Liver (tissue), 8 donors: ENCODE measurements at regions not wholly inside any gene's neighbourhood (a gene's known extent, or its start where the extent isn't known, plus 50 kb on each side); places are given as distances from the start of the nearest gene placed in this dataset.

Experiments
- DNase-seq: peaks from one replicate; pipeline ENCODE4 v3.0.0-alpha.2; 2017; ENCODE audit warnings: low spot score
- H3K27ac ChIP-seq, 2 donors: one replicate each; pipeline ENCODE4 v1.7.0; 2013; ENCODE audit warnings: inconsistent platforms in 2 of 2, low read length in 2 of 2, control low read depth in 1 of 2, low read depth in 1 of 2, mild to moderate bottlenecking in 1 of 2
- H3K27me3 ChIP-seq, 4 donors: one replicate each; pipeline versions ENCODE4 v1.6.1 to v1.7.0; 2013; ENCODE audit warnings: low read length in 3 of 4, inconsistent platforms in 1 of 4, mild to moderate bottlenecking in 1 of 4, moderate library complexity in 1 of 4; ENCODE audit not compliant: control insufficient read depth in 4 of 4, insufficient read depth in 4 of 4
- H3K36me3 ChIP-seq, 4 donors: one replicate each; pipeline versions ENCODE4 v1.6.1 to v1.7.0; 2013; ENCODE audit warnings: low read length in 3 of 4, mild to moderate bottlenecking in 3 of 4, low read depth in 1 of 4, moderate library complexity in 1 of 4; ENCODE audit not compliant: control insufficient read depth in 4 of 4, insufficient read depth in 3 of 4
- H3K4me1 ChIP-seq, 4 donors: one replicate each; pipeline versions ENCODE4 v1.6.1 to v1.7.0; 2013; ENCODE audit warnings: low read length in 3 of 4, mild to moderate bottlenecking in 3 of 4, moderate library complexity in 1 of 4; ENCODE audit not compliant: control insufficient read depth in 4 of 4, insufficient read depth in 4 of 4
- H3K4me3 ChIP-seq, 3 donors: one replicate each; pipeline versions ENCODE4 v1.6.1 to v1.7.0; 2013; ENCODE audit warnings: low read length in 3 of 3, control low read depth in 1 of 3, low read depth in 1 of 3, mild to moderate bottlenecking in 1 of 3
- H3K9ac ChIP-seq, 2 donors: one replicate each; pipeline ENCODE4 v1.7.0; 2013; ENCODE audit warnings: low read length in 2 of 2, mild to moderate bottlenecking in 2 of 2, moderate library complexity in 2 of 2, control low read depth in 1 of 2, low read depth in 1 of 2
- H3K9me3 ChIP-seq, 4 donors: one replicate each; pipeline versions ENCODE4 v1.6.1 to v1.7.0; 2013; ENCODE audit warnings: low read length in 3 of 4; ENCODE audit not compliant: control insufficient read depth in 4 of 4
- ATF3 ChIP-seq: IDR thresholded peaks from 2 replicates; pipeline ENCODE4 v1.6.1; 2016; ENCODE audit warnings: antibody characterized with exemption
- CTCF ChIP-seq: fragments of 150-350 bp; IDR thresholded peaks from 2 replicates; pipeline ENCODE4 v1.5.1; 2017; ENCODE audit warnings: improper control_type of control experiment, low read depth, low read length; ENCODE audit not compliant: missing input control
- EGR1 ChIP-seq, 2 donors: IDR thresholded peaks; 2 replicates each; pipeline ENCODE4 v1.6.1; 2016 to 2018; ENCODE audit warnings: antibody characterized with exemption in 2 of 2, low read depth in 2 of 2
- FOXA1 ChIP-seq: IDR thresholded peaks from 2 replicates; pipeline ENCODE4 v1.6.1; 2016; ENCODE audit warnings: antibody characterized with exemption
- FOXA2 ChIP-seq: IDR thresholded peaks from 2 replicates; pipeline ENCODE4 v1.6.1; 2016; ENCODE audit warnings: antibody characterized with exemption
- GABPA ChIP-seq, 2 donors: IDR thresholded peaks in 1 of 2; conservative IDR thresholded peaks in 1 of 2; 2 replicates each; pipeline ENCODE4 v1.6.1; 2016; ENCODE audit warnings: antibody characterized with exemption in 2 of 2, mild to moderate bottlenecking in 1 of 2, moderate library complexity in 1 of 2
- HNF4A ChIP-seq, 2 donors: conservative IDR thresholded peaks; 2 replicates each; pipeline ENCODE4 v1.6.1; 2016; ENCODE audit warnings: antibody characterized with exemption in 2 of 2, mild to moderate bottlenecking in 2 of 2
- HNF4G ChIP-seq: IDR thresholded peaks from 2 replicates; pipeline ENCODE4 v1.6.1; 2016; ENCODE audit warnings: antibody characterized with exemption
- JUND ChIP-seq, 2 donors: IDR thresholded peaks; 2 replicates each; pipeline ENCODE4 v1.6.1; 2016; ENCODE audit warnings: antibody characterized with exemption in 2 of 2
- MAX ChIP-seq: IDR thresholded peaks from 2 replicates; pipeline ENCODE4 v1.6.1; 2016; ENCODE audit warnings: antibody characterized with exemption
- NR2F2 ChIP-seq: IDR thresholded peaks from 2 replicates; pipeline ENCODE4 v1.6.1; 2016; ENCODE audit warnings: antibody characterized with exemption
- RAD21 ChIP-seq, 2 donors: IDR thresholded peaks; 2 replicates each; pipeline ENCODE4 v1.6.1; 2016; ENCODE audit warnings: antibody characterized with exemption in 2 of 2, mild to moderate bottlenecking in 2 of 2
- REST ChIP-seq: IDR thresholded peaks from 2 replicates; pipeline ENCODE4 v1.6.1; 2016; ENCODE audit warnings: antibody characterized with exemption, mild to moderate bottlenecking
- RXRA ChIP-seq, 2 donors: IDR thresholded peaks; 2 replicates each; pipeline ENCODE4 v1.6.1; 2017 to 2018; ENCODE audit warnings: antibody characterized with exemption in 2 of 2, mild to moderate bottlenecking in 1 of 2
- SP1 ChIP-seq: IDR thresholded peaks from 2 replicates; pipeline ENCODE4 v1.6.1; 2018; ENCODE audit warnings: antibody characterized with exemption, mild to moderate bottlenecking
- TAF1 ChIP-seq: conservative IDR thresholded peaks from 2 replicates; pipeline ENCODE4 v1.6.1; 2016; ENCODE audit warnings: antibody characterized with exemption, mild to moderate bottlenecking
- YY1 ChIP-seq: IDR thresholded peaks from 2 replicates; pipeline ENCODE4 v1.6.1; 2016; ENCODE audit warnings: antibody characterized with exemption, mild to moderate bottlenecking
- ZBTB33 ChIP-seq: IDR thresholded peaks from 2 replicates; pipeline ENCODE4 v1.6.1; 2016; ENCODE audit warnings: antibody characterized with exemption
- WGBS: extraction: QIAGEN DNeasy Blood & Tissue Kit; methylation state at CpG from one replicate; pipeline ENCODE4 v1.1.7; 2013; 5-methylcytosine and 5-hydroxymethylcytosine counted together
- donor health status: healthy.
- donor health status: healthy.
- donor health status: healthy.
- donor health status: healthy.
- donor health status: healthy.

GRCh38 chr3:21913791-21914190 is 162.8 kb upstream of the ZNF385D start:
- Histone ChIP-seq H3K27me3 (no peaks in the 10 kb centered on the region), H3K4me1 (no peaks in the 10 kb centered on the region), H3K9ac (no peak overlapping the region), H3K27ac (no peak overlapping the region), H3K9me3 (no peaks in the 10 kb centered on the region), H3K36me3 (no peaks in the 10 kb centered on the region), H3K4me3 (no peak overlapping the region)
- TF ChIP-seq GABPA (IDR thresholded peaks at IDR 0.05 in 1 of 2, conservative IDR thresholded peaks at IDR 0.05 in 1 of 2) (no peak), EGR1 (IDR thresholded peaks at IDR 0.05; ENCODE audit: low read depth in 2 of 2) (no peak), HNF4G (no peak), FOXA1 (no peak), NR2F2 (no peak), ATF3 (no peak), REST (no peak), RAD21 (IDR thresholded peaks at IDR 0.05) (no peak), RXRA (IDR thresholded peaks at IDR 0.05) (no peak), ZBTB33 (no peak), HNF4A (conservative IDR thresholded peaks at IDR 0.05) (no peak), JUND (IDR thresholded peaks at IDR 0.05) (no peak), FOXA2 (no peak), SP1 (no peak), TAF1 (no peak), YY1 (no peak), CTCF (no peak), MAX (no peak)
- no peak for DNase-seq

GRCh38 chr3:21914451-21914850 is 163.4 kb upstream of the ZNF385D start:
- WGBS = 60% methylated on average over 2 of the region's 2 CpGs
- no peaks in the 10 kb centered on the region for H3K4me1 ChIP-seq
- H3K4me3 ChIP-seq = no peak overlapping the region
- H3K36me3 ChIP-seq = no peaks in the 10 kb centered on the region
- H3K27me3 ChIP-seq = no peaks in the 10 kb centered on the region
- H3K9me3 ChIP-seq = no peaks in the 10 kb centered on the region
- no peak for DNase-seq
- no peak overlapping the region for H3K27ac ChIP-seq
- no peak overlapping the region for H3K9ac ChIP-seq
- TF ChIP-seq CTCF = no peak
- TF ChIP-seq HNF4A (conservative IDR thresholded peaks at IDR 0.05) = no peak
